Gastroesophageal sphincter (tissue), 3 donors: ENCODE measurements at regions not wholly inside any gene's neighbourhood (a gene's known extent, or its start where the extent isn't known, plus 50 kb on each side); places are given as distances from the start of the nearest gene placed in this dataset.

Source experiments
- CTCF ChIP-seq, 4 experiments: fragments of 200-600 bp in 2 of 4; fragments of 450-650 bp in 2 of 4; sonication (generic) in 1 of 4; IDR thresholded peaks; one replicate each; pipeline ENCODE4 v1.5.1; 2017 to 2019; ENCODE audit warnings: antibody characterized with exemption in 4 of 4, mild to moderate bottlenecking in 2 of 4, moderate library complexity in 2 of 4
- EP300 ChIP-seq: sonication (generic); formaldehyde crosslinking; IDR thresholded peaks from one replicate; pipeline ENCODE4 v1.6.1; 2017; ENCODE audit warnings: antibody characterized with exemption, mild to moderate bottlenecking
- POLR2A ChIP-seq, 2 donors: fragments of 450-650 bp; IDR thresholded peaks; one replicate each; pipeline ENCODE4 v1.6.1; 2017; ENCODE audit warnings: antibody characterized with exemption in 2 of 2, mild to moderate bottlenecking in 2 of 2, moderate library complexity in 1 of 2
- POLR2AphosphoS5 ChIP-seq: sonication (generic); formaldehyde crosslinking; IDR thresholded peaks from one replicate; pipeline ENCODE4 v1.6.1; 2017; ENCODE audit warnings: antibody characterized with exemption

GRCh38 chr12:83322809-83323208, 636.1 kb downstream of the TMTC2 start:
- TF ChIP-seq POLR2AphosphoS5, result no peak
- TF ChIP-seq CTCF (IDR thresholded peaks at IDR 0.05), result no peak
- TF ChIP-seq EP300, result no peak
- TF ChIP-seq POLR2A (IDR thresholded peaks at IDR 0.05), result no peak
